ENCODE measurements at regions not wholly inside any gene's neighbourhood (a gene's known extent, or its start where the extent isn't known, plus 50 kb on each side); places are given as distances from the start of the nearest gene placed in this dataset.
A peak's percentile ranks its signal among the peaks of the same experiment; 100 is the strongest.

DNA sequence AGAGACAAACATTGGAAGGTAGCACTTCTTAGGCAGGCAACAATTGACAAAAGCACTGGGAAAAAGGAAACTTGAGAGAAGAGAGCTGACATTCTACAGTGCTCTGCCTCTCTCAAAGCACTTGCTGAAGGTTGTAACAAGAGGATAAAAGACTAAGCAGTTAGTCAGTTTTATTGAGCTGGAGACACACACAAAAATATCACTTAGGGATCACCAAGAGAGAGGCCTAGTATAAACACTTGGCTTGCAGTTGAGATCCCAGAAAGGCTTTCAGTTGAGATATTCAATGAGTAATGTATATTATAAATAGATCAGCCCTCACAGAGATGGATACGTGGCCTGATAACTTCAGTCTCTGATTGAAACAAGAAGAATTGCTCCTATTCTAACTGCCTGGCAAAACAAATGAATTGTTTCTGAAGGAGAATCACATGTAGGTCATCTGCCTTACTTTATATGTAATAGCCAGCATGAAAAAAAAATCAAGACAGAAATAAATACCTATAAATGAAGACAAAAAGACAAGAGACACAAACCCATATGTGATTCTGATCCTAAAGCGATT lies 747.2 kb upstream of the MAN1A1 start:
- DNase-seq (no peak), ATAC-seq (no peak)

DNA sequence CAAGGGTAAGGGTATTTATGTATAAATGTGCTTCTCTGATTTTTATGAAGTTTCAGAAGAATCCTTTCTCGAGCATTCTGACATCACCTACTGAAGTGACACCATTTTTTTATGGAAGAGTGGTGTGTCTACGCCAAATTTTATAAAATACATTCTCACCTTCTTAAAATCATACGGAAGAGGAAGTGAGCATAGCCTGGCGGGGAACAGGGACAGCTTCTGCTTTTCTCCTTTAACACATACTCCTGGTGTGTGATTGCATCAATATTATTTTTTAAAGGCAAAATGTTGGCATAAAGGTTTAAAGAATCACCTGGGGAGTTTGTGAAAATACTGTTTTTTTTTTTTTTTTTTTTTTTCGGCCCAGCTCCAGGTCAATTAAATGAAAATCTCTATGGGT lies 733.6 kb upstream of the MAN1A1 start:
- intact Hi-C loops (cut with DNase I, micrococcal nuclease): no loop called here
- no peak for ATAC-seq
- no peak for DNase-seq

More for the DNA sequence above, 747.2 kb upstream of the MAN1A1 start:
- intact Hi-C loops (cut with DNase I, micrococcal nuclease): no loop called here

GRCh38 chr6:120077489-120077888 lies 727.9 kb upstream of the MAN1A1 start:
- DNase-seq: peak in 1 of 2 donors; percentile 6

DNA sequence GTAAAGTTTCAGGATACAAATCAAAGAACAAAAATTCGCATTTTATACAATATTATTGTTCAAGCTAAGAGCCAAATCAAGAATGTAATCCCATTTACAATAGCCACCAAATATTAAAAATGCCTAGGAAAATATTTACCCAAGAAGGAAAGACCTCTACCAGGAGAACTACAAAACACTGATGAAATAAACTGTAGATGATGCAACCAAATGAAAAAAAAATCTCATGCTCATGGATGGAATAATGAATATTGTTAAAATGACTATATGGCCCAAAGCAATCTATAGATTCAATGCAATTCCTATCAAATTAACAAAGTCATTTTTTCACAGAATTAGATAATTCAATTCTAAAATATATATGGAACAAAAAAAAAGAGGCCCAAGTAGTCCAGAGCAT lies 708.8 kb upstream of the MAN1A1 start:
- no peak for ATAC-seq
- intact Hi-C loops (cut with DNase I, micrococcal nuclease): no loop called here
- DNase-seq: no peak

More at GRCh38 chr6:120077489-120077888, 727.9 kb upstream of the MAN1A1 start:
- ATAC-seq: no peak
- intact Hi-C loops (cut with DNase I, micrococcal nuclease): no loop called here

GRCh38 chr6:120056085-120056484 lies 706.5 kb upstream of the MAN1A1 start:
- no peak for DNase-seq
- no peak for ATAC-seq
- intact Hi-C loops (cut with DNase I, micrococcal nuclease): no loop called here

- no peak for DNase-seq
- ATAC-seq: no peak
- intact Hi-C loops (cut with DNase I, micrococcal nuclease): no loop called here
Observed at GRCh38 chr6:120055071-120055470, 705.5 kb upstream of the MAN1A1 start.

- intact Hi-C loops (cut with DNase I, micrococcal nuclease): no loop called here
- no peak for ATAC-seq
Observed at GRCh38 chr6:120039664-120040063, 690.1 kb upstream of the MAN1A1 start.

DNA sequence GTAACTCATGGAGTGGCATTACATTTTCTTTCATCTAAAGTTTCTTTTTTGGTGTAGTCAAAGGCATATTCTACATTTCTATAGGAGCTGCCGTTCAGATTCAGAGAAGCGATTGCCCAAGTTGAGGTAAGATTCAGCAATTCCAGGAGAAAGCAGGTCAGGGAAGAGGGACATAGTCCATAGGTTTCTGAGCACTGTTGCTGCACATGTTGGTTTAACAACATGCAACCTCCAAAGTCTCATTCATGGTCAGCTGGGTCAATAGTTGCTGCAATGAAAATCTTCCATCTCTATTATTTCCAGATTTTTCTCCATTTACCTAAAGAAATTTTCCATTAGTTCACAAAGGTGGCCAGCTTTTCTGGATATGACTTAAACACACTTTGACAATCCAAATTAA lies 682.3 kb upstream of the MAN1A1 start:
- intact Hi-C loops (cut with DNase I, micrococcal nuclease): no loop called here
- ATAC-seq (no peak), DNase-seq (no peak)

More at GRCh38 chr6:120039664-120040063, 690.1 kb upstream of the MAN1A1 start:
- DNase-seq: no peak

GRCh38 chr6:120026791-120027190 lies 677.2 kb upstream of the MAN1A1 start:
- DNase-seq (no peak), ATAC-seq (no peak)
- intact Hi-C loops (cut with DNase I, micrococcal nuclease): no loop called here

DNA sequence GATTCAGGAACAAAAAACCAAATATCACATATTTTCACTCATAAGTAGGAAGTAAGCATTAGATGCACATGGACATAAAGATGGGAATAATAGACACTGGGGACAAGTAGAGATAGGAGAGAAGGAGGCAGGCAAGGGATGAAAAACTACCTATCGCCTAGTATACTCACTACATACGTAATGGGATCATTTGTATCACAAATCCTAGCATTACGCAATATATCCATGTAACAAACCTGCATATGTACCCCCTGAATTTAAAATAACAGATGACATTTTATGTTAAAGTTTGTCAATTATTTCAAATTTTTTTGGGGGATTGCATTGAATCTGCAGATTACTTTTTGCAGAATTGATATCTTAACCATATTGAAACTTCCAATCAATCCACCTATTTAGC lies 660.5 kb upstream of the MAN1A1 start:
- DNase-seq (no peak), ATAC-seq (no peak)
- intact Hi-C loops (cut with DNase I, micrococcal nuclease): no loop called here

- DNase-seq (no peak), ATAC-seq (no peak)
- intact Hi-C loops (cut with DNase I, micrococcal nuclease): no loop called here
Observed at GRCh38 chr6:120005292-120005976, 655.9 kb upstream of the MAN1A1 start.

DNA sequence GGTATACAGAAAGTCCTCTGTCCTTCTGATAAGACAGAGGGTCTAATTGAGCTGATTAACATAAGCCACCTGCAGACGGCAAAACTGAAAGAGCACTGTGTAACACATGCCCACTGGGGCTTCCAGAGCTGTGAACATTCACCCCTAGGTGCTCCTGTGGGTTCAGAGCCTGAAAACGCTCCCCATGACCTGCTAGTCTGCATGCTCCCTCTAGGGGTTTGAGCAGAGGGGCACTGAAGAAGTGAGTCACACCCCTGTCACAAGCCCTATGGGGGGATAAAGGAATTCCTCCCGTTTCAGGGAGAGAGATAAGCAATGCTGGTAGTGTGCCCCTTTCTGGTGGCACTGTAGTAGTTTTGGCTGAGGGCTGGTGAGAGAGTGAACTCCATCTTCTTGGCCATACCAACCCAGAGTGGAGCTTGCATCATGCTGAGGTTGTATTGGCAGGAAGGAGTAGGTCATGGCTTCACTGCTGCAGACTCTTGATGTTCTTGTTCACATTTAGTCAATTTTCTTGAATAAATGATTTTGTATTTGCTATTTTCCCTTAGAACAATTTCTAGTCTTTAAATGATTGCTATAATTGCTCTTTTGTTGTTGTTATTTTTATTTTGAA lies 637.5 kb upstream of the MAN1A1 start:
- no peak for DNase-seq

DNA sequence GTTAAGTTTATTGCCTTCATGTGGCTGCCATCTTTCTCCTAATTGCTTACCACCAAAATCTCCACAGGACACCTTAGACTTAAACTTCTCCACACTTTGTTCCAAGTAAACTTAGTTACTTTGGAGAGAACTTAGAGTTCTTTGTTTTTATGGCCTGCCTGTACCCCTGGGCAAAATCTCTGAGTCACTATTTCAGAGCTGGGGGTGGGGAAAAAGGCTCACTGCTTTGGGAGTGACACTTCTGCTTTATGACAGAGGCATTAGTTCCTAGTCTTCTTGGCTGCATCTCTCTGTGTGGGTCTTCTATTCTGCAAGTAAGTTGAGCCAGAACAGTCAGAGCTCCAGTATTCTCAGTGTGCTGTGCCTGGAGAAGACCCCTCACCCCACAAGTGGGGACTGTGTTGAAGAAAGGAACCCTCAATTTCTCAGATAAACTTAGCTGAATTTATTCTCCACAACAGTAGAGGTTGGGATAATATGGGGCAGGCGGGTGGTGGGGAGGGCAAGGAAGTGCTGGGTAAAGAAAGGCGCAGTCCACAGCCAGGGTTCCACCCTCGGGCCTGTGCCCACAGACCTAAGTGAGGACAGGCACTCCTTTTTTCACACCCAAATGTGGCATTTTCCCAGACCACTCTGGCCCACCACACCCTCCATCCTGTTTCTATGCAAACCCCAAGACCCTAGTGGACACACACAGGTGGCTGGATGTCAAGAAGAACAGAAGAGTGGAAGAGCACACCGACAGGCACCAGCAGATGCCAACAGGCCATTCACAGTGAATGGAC lies 636.6 kb upstream of the MAN1A1 start:
- DNase-seq: no peak
- ATAC-seq: no peak
- intact Hi-C loops (cut with DNase I, micrococcal nuclease): no loop called here

More for the DNA sequence above, 637.5 kb upstream of the MAN1A1 start:
- intact Hi-C loops (cut with DNase I, micrococcal nuclease): no loop called here
- ATAC-seq: no peak

DNA sequence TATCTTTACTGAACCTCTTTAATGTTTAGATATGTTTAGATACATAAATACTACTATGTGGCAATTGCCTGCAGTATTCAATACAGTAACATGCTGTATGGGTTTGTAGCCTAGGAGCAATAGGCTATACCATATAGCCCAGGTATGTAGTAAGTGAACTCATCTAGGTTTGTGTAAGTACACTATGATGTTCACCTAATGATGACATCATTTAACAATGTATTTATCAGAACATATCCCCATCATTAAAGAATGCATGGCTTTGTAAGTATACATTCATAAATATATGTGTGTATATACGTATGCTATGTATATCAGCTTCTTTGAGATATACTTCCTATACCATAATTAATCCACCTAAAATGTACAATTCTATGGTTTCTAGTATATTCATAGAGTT lies 631.2 kb upstream of the MAN1A1 start:
- ATAC-seq (no peak), DNase-seq (no peak)
- intact Hi-C loops (cut with DNase I, micrococcal nuclease): no loop called here

DNA sequence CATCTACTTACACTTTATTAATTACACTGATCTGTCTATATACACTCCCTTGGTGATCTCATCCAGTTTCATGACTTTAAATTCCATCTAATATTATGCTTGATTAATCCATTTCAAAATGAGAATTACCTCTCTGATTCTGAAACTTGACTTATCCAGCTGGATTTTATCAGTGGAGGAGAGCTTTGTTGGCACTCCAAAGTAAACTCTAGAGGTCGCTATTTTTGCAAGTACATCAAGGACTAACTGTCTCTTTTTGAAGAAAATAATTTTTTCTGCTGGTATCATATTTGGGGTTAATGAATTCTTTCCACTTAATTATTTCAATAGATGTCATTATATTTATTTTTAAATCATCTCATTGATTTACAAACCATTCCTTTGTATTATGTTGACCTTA lies 630.3 kb upstream of the MAN1A1 start:
- DNase-seq (no peak), ATAC-seq (no peak)
- intact Hi-C loops (cut with DNase I, micrococcal nuclease): no loop called here

DNA sequence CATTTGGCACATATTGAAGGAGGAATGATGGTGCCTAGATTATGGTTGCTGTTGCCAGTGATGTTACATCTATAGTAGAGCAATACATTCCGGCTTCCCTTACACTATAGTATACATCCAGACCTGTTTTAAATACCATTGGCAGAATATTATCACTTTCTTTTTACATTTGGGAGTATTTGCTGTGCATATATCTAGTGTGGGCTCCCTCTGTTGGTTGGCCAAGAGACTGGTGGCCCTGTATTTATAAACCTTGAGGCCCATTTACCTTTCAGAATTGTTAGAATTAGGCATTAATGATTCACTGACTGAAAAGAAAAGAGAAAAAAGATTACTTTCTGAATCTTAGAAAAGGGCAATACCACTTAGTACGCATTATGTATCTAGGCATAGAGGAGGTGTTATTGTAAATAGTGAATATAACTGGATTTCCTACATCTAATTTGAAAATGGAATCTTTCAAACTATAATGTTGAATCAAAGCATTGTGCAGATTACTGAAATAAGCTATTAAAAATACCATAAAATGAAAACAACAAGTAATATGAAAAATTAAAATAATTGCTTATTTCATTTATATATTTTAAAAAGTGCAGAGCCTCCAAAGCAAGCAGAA lies 628.8 kb upstream of the MAN1A1 start:
- intact Hi-C loops (cut with DNase I, micrococcal nuclease): no loop called here
- DNase-seq: peak in 1 of 2 donors; percentile 24
- peak; percentile 45 for ATAC-seq

- ATAC-seq (peak; percentile 83), DNase-seq (peak in 1 of 2 donors; percentile 20)
- intact Hi-C loops (cut with DNase I, micrococcal nuclease): no loop called here
Observed at GRCh38 chr6:119974430-119975159, 625.0 kb upstream of the MAN1A1 start.

DNA sequence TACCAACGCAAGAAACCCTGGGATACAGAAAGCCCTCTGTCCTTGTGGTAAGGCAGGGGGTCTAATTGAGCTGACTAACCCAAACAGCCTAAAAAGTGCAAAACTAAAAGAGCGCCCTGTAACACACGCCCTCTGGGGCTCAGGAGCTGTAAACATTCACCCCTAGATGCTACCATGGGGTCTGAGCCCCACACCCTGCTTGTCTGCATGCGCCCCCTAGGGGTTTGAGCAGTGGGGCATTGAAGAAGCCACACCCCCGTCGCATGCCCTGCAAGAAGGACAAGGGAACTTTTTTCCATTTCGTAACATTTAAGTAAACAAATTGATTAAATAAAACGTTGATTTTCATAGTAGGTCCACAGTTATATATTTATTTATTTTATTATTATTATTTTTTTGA lies 616.9 kb upstream of the MAN1A1 start:
- ATAC-seq: no peak
- DNase-seq: peak in 1 of 2 donors; percentile 7
- intact Hi-C loops (cut with DNase I, micrococcal nuclease): no loop called here

DNA sequence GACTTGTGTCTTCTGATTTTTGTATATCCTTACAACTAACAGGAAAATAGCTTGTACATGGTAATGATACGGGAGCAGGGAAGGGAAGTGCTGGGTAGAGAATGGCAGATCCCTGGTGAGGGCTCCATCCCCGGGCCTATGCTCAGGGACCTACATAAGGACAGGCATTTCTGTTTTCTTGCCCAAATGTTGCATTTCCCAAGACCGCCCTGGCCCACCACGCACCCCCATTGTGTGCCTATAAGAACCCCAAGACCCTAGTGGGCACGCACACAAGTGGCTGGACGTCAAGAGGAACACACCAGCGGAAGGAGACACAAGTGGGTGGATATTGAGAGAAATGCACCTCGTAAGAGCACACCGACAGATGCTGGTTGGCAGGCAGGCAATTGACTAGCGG lies 616.3 kb upstream of the MAN1A1 start:
- DNase-seq (no peak), ATAC-seq (no peak)
- intact Hi-C loops (cut with DNase I, micrococcal nuclease): no loop called here
